Ammon's horn (tissue), 1 donor: ENCODE measurements at regions not wholly inside any gene's neighbourhood (a gene's known extent, or its start where the extent isn't known, plus 50 kb on each side); places are given as distances from the start of the nearest gene placed in this dataset.

Experiments used
- DNase-seq: peaks from one replicate; pipeline ENCODE4 v3.0.0-alpha.2; 2016; ENCODE audit warnings: low spot score

- no peak for DNase-seq
Observed at GRCh38 chr20:36824142-36824940, 50.8 kb upstream of the DSN1 start.

- DNase-seq: peak; percentile 62
Observed at GRCh38 chr20:36825385-36826104, 50.4 kb upstream of the TLDC2 start.
